ENCODE measurements at regions not wholly inside any gene's neighbourhood (a gene's known extent, or its start where the extent isn't known, plus 50 kb on each side); places are given as distances from the start of the nearest gene placed in this dataset.
A peak's percentile ranks its signal among the peaks of the same experiment; 100 is the strongest.

GRCh38 chr5:34491251-34491620, 164.9 kb upstream of the RAI14 start:
- no peaks in the 10 kb centered on the region for H3K79me2 ChIP-seq (ENCODE audit: control insufficient read depth, insufficient read depth, low read length)
- no TSS peak for BruUV-seq (replicated peaks)
- FAIRE-seq (no peak), ATAC-seq (no peak), DNase-seq (ENCODE audit: extremely low read depth in 1 of 4, low spot score in 3 of 4) (no peak)
- WGBS (ENCODE audit: insufficient coverage, low coverage, missing lambda C conversion rate), result 27% methylated on average over 6 of the region's 6 CpGs
- POLR2A ChIA-PET, result interaction anchor here (1.0 kb wide), 1 partner anchor 36 kb away, joined by 4 read pairs; no protein-coding TSS in a partner anchor
- peaks cover 0 to 5% of the 10 kb centered on the region in 2 experiments; a peak in 2 of 5 replicates for H3K4me1 ChIP-seq (replicated peaks in 1 of 2; ENCODE audit: control insufficient read depth in 2 of 2, insufficient read depth in 2 of 2, low read length in 2 of 2)
- H3K9ac ChIP-seq (ENCODE audit: insufficient read depth in 1 of 2, low read depth in 2 of 2, low read length in 2 of 2), result no peak overlapping the region
- no peak overlapping the region for H3K27ac ChIP-seq (ENCODE audit: extremely low read depth, low read depth, low read length)
- peak overlapping the region; percentile 47; the same call in 1 of the 2 replicates for H2AFZ ChIP-seq (ENCODE audit: low read depth, low read length)
- H3K4me2 ChIP-seq (ENCODE audit: insufficient read depth, low read length), result no peak overlapping the region
- CTCF ChIA-PET (ENCODE audit: low intra/inter-chr PET ratio), result no interaction called here
- no peaks in the 10 kb centered on the region for H3K36me3 ChIP-seq (ENCODE audit: control insufficient read depth, insufficient read depth, low read length)
- H3K27me3 ChIP-seq (ENCODE audit: control insufficient read depth in 2 of 2, insufficient read depth in 2 of 2, low read length in 2 of 2), result peaks cover 2 to 3% of the 10 kb centered on the region in 2 experiments; a peak in 2 of 5 replicates
- H3K9me3 ChIP-seq (replicated peaks; ENCODE audit: control insufficient read depth, insufficient read depth, low read depth, low read length), result no peaks in the 10 kb centered on the region
- no peaks in the 10 kb centered on the region for H3K9me1 ChIP-seq (ENCODE audit: control insufficient read depth, insufficient read depth, low read length)
- in situ Hi-C loops (cut with MboI) (loop anchor here (25.0 kb wide), 1 partner anchor 696 kb away; no protein-coding TSS in a partner anchor), intact Hi-C loops (cut with micrococcal nuclease) (no loop called here)
- no peak overlapping the region for H3K4me3 ChIP-seq
- no peaks in the 10 kb centered on the region for H4K20me1 ChIP-seq (replicated peaks; ENCODE audit: control insufficient read depth, insufficient read depth, low read length)
- TF ChIP-seq YBX1 (IDR thresholded peaks at IDR 0.05), result no peak
- no peak for TF ChIP-seq GATAD2B (IDR thresholded peaks at IDR 0.05; ENCODE audit: borderline replicate concordance)
- TF ChIP-seq ZNF23 (CRISPR knock-in tag; IDR thresholded peaks at IDR 0.05), result no peak
- TF ChIP-seq ZNF253 (CRISPR knock-in tag; conservative IDR thresholded peaks at IDR 0.05), result no peak
- TF ChIP-seq ARHGAP35 (IDR thresholded peaks at IDR 0.05; ENCODE audit: partially characterized antibody), result no peak
- TF ChIP-seq HBP1 (CRISPR knock-in tag; IDR thresholded peaks at IDR 0.05), result no peak
- TF ChIP-seq HEY1 (CRISPR knock-in tag; IDR thresholded peaks at IDR 0.05; ENCODE audit: borderline replicate concordance), result no peak
- TF ChIP-seq HDAC8 (tag; IDR thresholded peaks at IDR 0.05), result no peak
- no peak for TF ChIP-seq E2F4 (CRISPR knock-in tag; IDR thresholded peaks at IDR 0.05; ENCODE audit: low read depth)
- no peak for TF ChIP-seq ZNF384 (IDR thresholded peaks at IDR 0.05; ENCODE audit: low read depth, low read length)
- TF ChIP-seq RBM22 (IDR thresholded peaks at IDR 0.05; ENCODE audit: low read depth, low read length, poor library complexity, severe bottlenecking), result no peak
- no peak for TF ChIP-seq NR2C2 (CRISPR knock-in tag; IDR thresholded peaks at IDR 0.05)
- TF ChIP-seq NR2C2 (tag; IDR thresholded peaks at IDR 0.05), result no peak
- no peak for TF ChIP-seq ATF1 (CRISPR knock-in tag; IDR thresholded peaks at IDR 0.05)
- no peak for TF ChIP-seq ATF1 (tag; IDR thresholded peaks at IDR 0.05)

Measured in K562 (cell line).